VCaP (cell line): ENCODE measurements at regions not wholly inside any gene's neighbourhood (a gene's known extent, or its start where the extent isn't known, plus 50 kb on each side); places are given as distances from the start of the nearest gene placed in this dataset.

Experiments used
- H3K27ac ChIP-seq: fragments of 450-650 bp; 2 replicates; pipeline ENCODE4 v1.5.1; 2017
- TF ChIP-seq, protein P1 (sequence below): fragments of 450-650 bp; conservative IDR thresholded peaks from 2 replicates; pipeline ENCODE4 v1.5.1; 2017; ENCODE audit warnings: mild to moderate bottlenecking, moderate library complexity

DNA sequence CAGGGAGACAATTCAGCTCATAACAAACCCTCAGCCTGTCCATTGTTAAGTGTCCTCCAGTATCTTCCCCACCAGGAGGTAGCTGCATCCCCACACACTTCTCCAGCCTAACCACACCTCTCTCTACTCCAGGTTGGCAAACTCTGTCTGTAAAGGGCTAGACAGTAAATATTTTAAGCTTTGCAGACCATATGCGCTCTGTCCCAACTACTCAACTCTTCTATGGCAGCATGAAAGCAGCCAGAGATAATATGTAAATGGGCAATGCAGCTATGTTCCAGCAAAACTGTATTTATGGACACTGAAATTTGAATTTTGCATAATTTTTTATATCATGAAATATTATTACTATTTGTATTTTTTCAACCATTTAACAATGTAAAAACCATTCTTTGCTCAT, 230.4 kb upstream of the STT3B start:
- TF ChIP-seq, protein P1, sequence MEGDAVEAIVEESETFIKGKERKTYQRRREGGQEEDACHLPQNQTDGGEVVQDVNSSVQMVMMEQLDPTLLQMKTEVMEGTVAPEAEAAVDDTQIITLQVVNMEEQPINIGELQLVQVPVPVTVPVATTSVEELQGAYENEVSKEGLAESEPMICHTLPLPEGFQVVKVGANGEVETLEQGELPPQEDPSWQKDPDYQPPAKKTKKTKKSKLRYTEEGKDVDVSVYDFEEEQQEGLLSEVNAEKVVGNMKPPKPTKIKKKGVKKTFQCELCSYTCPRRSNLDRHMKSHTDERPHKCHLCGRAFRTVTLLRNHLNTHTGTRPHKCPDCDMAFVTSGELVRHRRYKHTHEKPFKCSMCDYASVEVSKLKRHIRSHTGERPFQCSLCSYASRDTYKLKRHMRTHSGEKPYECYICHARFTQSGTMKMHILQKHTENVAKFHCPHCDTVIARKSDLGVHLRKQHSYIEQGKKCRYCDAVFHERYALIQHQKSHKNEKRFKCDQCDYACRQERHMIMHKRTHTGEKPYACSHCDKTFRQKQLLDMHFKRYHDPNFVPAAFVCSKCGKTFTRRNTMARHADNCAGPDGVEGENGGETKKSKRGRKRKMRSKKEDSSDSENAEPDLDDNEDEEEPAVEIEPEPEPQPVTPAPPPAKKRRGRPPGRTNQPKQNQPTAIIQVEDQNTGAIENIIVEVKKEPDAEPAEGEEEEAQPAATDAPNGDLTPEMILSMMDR = no peak

GRCh38 chr3:31305340-31305739, 227.4 kb upstream of the STT3B start:
- H3K27ac ChIP-seq = no peak overlapping the region
- TF ChIP-seq, protein P1 = no peak

More for the DNA sequence above, 230.4 kb upstream of the STT3B start:
- H3K27ac ChIP-seq = no peak overlapping the region

DNA sequence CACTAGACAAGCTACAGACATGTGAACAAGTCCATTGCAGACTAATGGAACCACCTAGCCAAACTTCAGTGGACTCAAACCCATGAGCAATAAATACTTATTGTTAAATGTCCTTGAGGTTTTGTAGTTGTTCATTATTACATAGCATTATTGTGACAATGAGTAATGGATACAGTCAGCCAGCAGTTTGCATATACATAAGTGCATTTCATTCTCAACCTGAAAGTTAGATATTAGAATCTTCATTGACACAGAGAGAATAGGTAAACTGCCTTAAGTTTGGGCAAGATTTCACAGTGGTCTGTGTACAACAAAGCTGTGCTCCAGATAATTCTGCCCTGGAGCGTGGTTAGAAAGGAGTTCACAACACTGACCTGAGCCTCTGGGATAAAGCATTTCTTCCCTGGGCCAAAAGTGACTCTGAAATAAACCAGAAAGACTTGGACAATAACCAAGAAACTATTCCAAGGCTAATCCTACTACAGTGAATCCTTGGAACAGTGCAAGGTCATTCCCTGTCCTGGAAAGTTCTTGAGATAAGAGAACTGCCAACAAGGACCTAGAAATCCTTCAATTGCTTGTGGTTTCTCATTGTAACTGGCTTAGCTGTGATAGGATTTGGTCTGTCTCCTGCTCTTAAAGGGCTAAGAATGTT, 225.5 kb upstream of the STT3B start:
- TF ChIP-seq, protein P1 = no peak
- H3K27ac ChIP-seq = no peak overlapping the region

DNA sequence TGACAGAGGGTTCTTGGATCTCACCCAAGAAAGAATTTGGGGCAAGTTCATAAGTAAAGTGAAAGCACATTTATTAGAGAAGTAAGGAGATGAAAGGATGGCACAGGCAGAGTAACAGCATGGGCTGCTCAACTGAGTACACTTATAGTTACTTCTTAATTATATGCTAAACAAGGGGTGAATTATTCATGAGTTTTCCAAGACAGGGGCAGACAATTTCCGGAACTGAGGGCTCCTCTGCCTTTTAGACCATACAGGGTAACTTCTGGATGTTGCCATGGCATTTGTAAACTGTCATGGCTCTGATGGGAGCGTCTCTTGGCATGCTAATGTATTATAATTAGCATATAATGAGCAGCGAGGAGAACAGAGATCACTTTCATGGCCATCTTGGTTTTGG, 221.2 kb upstream of the STT3B start:
- TF ChIP-seq, protein P1 = no peak

DNA sequence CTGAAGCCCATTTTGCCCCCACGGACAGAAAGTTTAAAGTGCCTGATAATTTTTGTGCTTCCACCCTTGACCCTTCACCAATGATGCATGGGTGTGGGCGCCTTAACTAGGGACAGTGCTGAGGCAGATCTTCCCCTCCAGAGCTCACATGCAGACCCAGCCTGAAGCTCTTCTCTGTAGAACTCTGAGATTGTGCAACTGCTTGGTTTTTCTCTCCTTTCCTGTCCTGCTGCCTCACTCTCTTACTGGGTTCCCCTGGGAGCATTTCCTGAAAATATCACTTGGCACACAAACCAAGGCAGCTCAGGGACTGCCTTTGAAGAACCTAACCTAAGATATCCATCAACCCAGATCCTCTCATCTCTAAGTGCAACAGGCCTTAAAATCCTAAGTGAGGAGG, 220.3 kb upstream of the STT3B start:
- TF ChIP-seq, protein P1 = no peak
- no peak overlapping the region for H3K27ac ChIP-seq

More for the DNA sequence above, 221.2 kb upstream of the STT3B start:
- no peak overlapping the region for H3K27ac ChIP-seq

DNA sequence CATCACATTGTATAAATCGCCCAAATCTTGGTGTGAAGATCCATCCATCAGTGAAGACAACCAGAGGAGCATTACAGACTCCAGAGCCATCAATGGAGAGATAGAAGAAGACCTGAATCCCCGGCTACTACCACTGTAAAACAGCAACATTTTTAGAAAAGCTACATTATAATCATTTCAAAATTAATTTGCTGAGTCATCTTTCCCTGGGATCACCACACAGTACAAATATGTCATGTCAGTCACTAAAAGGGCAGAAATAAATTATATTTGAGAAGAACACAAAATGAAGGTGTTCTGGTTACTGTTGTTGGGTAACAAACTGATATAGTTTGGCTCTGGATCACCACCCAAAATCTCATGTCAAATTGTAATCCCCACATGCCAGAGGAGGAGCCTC, 218.5 kb upstream of the STT3B start:
- no peak overlapping the region for H3K27ac ChIP-seq
- TF ChIP-seq, protein P1 = no peak

DNA sequence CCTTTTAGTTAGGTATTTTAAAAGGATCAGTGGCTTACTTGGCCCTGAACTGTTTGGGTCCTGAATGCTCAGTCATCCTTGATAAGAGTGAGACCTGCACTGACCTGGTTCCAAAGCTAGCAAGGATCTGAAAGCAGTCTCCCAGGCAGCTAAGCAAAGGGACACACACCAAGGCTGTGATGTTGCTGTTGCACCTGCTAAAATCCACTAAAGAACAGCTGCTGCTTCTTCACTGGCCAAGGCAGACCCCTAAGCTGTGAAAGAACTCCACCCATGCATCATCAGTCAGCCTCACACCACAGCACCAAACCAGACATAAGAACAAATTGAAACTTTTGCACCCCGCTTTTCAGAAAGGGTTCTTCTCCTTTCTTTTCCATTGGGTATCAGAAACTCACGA, 213.4 kb upstream of the STT3B start:
- TF ChIP-seq, protein P1 = no peak
- no peak overlapping the region for H3K27ac ChIP-seq
